ENCODE measurements at regions not wholly inside any gene's neighbourhood (a gene's known extent, or its start where the extent isn't known, plus 50 kb on each side); places are given as distances from the start of the nearest gene placed in this dataset.

- no peak for DNase-seq (ENCODE audit: low read depth, low spot score)
- H3K4me3 ChIP-seq (ENCODE audit: low read length) = no peak overlapping the region
These were observed 385.4 kb upstream of the TMEM132C start for GRCh38 chr12:127881371-127882140.

DNA sequence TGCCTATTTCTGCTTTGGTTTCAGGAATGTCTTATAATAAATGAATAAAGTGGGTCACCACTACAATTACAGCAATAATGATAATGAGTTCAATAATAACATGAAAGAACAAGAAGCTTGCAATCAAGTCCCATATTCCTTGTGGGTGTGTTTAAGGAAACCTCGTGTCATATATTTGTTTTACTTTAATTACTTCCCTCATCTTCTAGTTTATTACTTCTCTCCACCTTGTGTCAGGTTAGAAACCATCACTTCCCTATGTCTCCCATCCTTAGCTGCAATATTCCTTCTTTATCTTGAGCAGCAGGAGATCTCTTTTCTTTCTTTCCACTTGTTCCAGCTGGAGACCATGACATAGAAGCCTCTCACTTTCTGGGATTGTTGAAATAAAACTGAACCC lies 384.0 kb upstream of the TMEM132C start:
- no peak overlapping the region for H3K4me3 ChIP-seq (ENCODE audit: low read length)
- DNase-seq (ENCODE audit: low read depth, low spot score) = no peak

- DNase-seq (ENCODE audit: low read depth, low spot score) = no peak
- H3K4me3 ChIP-seq (ENCODE audit: low read length) = no peak overlapping the region
These were observed 380.8 kb upstream of the TMEM132C start for GRCh38 chr12:127885954-127886750.

GRCh38 chr12:127886827-127887226 lies 380.1 kb upstream of the TMEM132C start:
- DNase-seq (ENCODE audit: low read depth, low spot score) = no peak
- no peak overlapping the region for H3K4me3 ChIP-seq (ENCODE audit: low read length)

DNA sequence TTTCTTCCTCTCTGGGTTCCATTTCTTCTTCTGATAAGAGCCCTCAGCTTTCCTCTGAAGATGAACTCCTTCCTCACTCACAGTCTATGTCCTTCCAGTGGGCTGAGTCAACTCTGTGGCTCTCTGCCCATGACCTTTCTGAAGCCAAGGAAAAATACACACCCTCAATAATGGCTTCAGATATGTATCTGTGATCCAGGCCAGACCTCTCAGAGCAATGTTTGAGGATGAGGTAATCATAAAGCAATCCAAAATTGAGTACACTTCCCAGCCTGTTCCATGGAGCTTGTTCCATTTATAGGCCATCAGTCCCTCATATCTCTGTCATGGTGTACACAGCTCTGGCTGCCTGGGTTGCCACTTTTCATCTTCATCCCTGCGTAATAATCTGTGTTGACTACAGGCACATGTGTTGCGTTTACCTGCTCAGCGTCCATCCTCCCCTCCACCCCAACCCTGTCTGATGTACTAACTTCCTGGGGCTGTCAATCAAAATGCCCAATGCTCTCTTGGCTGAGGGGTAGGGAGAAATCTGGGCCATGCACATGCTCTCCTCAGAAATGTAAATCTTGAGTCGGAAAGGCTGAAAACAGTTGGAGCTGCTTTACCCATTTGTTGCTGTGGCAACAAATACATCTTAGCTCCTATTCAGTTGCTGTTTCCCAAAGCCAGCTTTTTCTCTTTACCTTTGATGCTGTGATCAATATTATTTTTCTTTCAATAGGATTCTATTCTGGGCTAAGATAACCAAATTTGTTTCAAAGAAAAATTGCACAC lies 377.8 kb upstream of the TMEM132C start:
- DNase-seq (ENCODE audit: low read depth, low spot score) = no peak
- no peak overlapping the region for H3K4me3 ChIP-seq (ENCODE audit: low read length)

- DNase-seq (ENCODE audit: low read depth, low spot score) = peak; percentile 21
- H3K4me3 ChIP-seq (ENCODE audit: low read length) = no peak overlapping the region
These were observed 372.9 kb upstream of the TMEM132C start for GRCh38 chr12:127893895-127894609.

- DNase-seq (ENCODE audit: low read depth, low spot score) = no peak
- H3K4me3 ChIP-seq (ENCODE audit: low read length) = no peak overlapping the region
These were observed 370.3 kb upstream of the TMEM132C start for GRCh38 chr12:127896661-127897060.

- no peak overlapping the region for H3K4me3 ChIP-seq (ENCODE audit: low read length)
- no peak for DNase-seq (ENCODE audit: low read depth, low spot score)
These were observed 368.4 kb upstream of the TMEM132C start for GRCh38 chr12:127898616-127899015.

GRCh38 chr12:127899971-127900370 lies 367.0 kb upstream of the TMEM132C start:
- no peak for DNase-seq (ENCODE audit: low read depth, low spot score)
- H3K4me3 ChIP-seq (ENCODE audit: low read length) = no peak overlapping the region

GRCh38 chr12:127900386-127900785 lies 366.6 kb upstream of the TMEM132C start:
- no peak overlapping the region for H3K4me3 ChIP-seq (ENCODE audit: low read length)
- no peak for DNase-seq (ENCODE audit: low read depth, low spot score)

DNA sequence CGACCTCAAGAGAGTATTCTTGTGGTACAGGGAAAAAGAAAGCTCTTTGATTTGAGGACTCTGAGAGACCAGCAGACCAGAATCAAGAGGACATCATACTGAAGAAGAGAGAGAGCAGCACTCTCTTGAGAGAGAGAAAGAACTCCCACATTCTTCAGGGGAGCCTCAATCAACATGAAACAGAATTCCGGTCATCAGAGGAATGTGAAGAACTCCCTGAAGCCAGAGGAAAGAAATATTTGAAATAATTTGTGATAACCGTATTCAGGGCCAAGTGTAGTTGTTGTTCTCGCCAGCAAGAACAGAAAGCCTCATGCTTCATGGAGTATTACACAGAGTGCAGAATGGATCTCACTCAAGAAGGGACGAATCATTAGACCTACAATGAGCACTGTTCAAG lies 363.8 kb upstream of the TMEM132C start:
- H3K4me3 ChIP-seq (ENCODE audit: low read length) = no peak overlapping the region
- no peak for DNase-seq (ENCODE audit: low read depth, low spot score)

DNA sequence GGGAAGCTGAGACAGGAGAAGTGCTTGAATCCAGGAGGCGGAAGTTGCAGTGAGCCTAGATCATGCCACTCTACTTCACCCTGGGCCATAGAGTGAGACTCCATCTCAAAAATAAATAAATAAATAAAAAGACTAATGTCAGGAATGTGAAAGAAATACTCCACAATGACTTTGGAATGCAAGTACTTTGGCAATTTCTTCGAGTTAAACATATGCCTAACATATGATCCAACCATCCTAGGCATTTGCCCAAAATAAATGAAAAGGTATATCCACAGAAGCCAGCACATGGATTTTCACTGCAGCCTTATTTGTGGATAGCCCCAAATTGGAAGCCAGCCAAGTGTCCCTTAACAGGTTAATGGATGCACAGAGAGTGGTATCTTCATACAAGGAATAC lies 357.9 kb upstream of the TMEM132C start:
- no peak for DNase-seq (ENCODE audit: low read depth, low spot score)
- H3K4me3 ChIP-seq (ENCODE audit: low read length) = no peak overlapping the region

DNA sequence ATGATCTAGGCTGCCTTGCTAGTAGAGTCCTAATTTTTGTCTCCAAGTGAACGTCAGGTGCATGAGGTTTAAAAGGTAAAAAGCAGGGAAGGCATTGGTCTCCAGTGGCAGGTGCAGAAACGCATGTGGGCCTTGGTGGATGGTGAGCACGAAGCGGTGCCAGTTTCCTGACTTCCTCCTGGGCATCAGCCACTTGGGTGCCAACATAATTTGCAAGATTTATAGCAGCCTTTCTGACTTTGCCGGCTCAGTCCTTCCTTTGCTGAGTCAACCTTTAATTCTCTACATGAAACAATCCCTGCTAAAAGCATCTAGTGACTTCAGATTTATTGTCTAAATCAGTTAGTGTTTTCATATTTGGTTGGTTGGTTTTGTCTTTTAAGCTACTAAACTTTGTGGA lies 355.7 kb upstream of the TMEM132C start:
- H3K4me3 ChIP-seq (ENCODE audit: low read length) = no peak overlapping the region
- DNase-seq (ENCODE audit: low read depth, low spot score) = no peak

DNA sequence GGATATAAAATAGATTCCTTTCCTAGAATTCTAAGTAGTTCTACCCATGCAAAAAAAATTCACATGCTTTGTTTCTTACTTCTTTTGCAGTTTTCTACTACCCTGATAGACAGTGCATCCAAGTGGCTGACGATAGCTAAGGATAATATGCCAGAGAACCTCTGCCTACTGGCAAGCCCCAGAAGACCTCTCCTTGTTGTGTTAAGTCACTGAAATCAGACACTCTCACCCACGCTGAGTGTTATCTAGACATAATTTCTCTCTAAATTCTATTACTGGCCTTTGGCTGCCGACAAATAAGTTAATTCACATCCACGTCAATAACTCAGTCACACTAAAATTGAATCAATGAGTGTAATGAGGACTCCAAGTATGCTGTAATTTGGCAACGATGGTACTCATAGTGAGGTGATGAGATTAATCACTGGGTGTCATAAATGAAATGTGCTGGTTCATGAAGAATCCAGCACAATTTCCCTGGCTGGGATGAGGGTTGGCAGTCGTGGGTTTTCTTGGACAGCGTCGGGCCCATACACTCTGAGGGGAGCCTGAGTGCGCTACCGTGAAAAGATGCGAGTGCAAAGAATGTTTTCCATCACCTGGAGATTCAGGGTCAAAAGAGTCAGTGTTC lies 354.8 kb upstream of the TMEM132C start:
- H3K4me3 ChIP-seq (ENCODE audit: low read length) = no peak overlapping the region
- DNase-seq (ENCODE audit: low read depth, low spot score) = no peak

- no peak for DNase-seq (ENCODE audit: low read depth, low spot score)
- no peak overlapping the region for H3K4me3 ChIP-seq (ENCODE audit: low read length)
These were observed 343.5 kb upstream of the TMEM132C start for GRCh38 chr12:127923501-127923900.

GRCh38 chr12:127925971-127926370 lies 341.0 kb upstream of the TMEM132C start:
- no peak for DNase-seq (ENCODE audit: low read depth, low spot score)
- H3K4me3 ChIP-seq (ENCODE audit: low read length) = no peak overlapping the region

DNA sequence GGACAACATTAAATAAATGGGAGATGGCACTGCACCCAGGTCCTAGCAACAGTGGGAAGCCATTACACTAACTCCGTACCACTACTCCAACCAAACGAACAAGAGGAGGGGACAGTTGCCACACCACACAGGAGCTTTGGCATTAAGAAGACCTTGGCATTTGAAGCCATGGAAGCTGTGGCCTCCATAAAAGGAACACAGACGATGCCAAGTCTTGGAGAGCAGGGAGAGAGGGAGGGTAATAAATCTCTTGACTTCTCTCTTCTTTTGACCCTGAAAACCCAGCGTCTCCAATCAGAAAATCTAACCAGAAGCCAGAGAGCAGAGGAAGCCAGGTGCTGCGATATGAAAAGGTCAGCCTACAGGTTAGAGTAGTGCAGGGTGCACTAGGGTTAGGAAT lies 338.8 kb upstream of the TMEM132C start:
- no peak overlapping the region for H3K4me3 ChIP-seq (ENCODE audit: low read length)
- no peak for DNase-seq (ENCODE audit: low read depth, low spot score)

DNA sequence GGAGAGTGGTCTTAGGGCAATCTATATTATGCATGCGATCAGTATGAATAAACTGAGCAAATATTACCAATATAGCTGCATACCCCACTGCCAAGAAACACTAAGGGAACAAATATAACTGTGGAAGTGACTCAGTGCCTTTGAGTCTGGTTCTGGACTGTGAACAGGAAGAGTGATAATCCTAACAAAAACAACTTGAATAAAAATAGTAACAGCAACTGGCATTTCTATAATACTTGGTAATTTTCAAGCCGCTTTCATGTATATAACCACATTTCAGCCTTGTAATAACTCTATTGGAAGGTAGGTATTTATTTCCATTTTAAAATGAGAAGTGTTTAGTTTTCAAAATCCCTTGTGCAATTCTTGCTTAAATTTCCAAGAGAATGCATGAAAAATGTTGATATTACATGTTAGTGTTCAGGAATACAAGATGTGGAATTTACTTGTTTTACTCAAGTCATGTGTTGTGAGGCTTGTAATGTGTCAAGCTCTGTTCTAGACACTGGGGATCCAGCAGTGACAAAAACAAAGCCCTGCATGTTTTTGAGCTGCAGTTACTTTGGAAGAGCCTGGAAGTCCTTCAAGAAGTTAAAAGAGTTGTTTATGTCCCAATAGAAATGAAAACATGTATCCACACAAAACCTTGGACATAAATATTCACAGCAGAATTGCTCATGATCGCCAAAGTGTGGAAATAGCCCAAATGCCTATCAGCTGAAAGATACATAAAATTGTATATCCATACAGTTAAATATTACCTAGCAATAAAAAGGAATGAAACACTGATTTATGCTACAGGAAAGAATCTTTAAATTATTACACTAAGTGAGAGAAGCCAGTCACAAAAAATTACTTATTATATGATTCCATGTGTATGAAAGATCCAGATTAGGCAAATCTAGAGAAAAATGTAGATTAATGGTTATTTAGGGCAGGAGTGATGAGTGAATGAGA lies 338.1 kb upstream of the TMEM132C start:
- H3K4me3 ChIP-seq (ENCODE audit: low read length) = no peak overlapping the region
- no peak for DNase-seq (ENCODE audit: low read depth, low spot score)

Measured in Jurkat, Clone E6-1 (cell line).